Kidney tubule cell (primary cell): ENCODE measurements at regions not wholly inside any gene's neighbourhood (a gene's known extent, or its start where the extent isn't known, plus 50 kb on each side); places are given as distances from the start of the nearest gene placed in this dataset.

Source experiments
- DNase-seq: peaks from one replicate; pipeline ENCODE4 v3.0.0-alpha.2; 2018; ENCODE audit warnings: low spot score

DNA sequence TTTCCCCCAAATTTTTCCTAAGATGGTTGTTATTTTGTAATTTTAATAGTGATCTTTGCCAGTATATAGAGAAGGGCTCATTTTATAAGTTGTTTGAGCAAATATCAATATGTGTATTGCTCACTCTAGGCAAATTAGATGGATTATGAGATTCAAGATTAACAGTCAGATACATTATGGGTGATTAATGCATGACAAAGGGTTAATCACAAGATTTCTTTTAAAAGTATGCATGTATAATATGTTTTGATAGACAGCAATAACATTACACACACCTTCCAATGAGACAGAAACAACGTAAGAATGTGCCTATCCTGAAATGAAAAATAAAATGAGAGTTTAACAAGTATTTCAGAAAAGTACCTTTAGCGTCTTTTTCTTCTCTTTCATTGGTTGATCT is 547.6 kb upstream of the AGTR1 start:
- no peak for DNase-seq

DNA sequence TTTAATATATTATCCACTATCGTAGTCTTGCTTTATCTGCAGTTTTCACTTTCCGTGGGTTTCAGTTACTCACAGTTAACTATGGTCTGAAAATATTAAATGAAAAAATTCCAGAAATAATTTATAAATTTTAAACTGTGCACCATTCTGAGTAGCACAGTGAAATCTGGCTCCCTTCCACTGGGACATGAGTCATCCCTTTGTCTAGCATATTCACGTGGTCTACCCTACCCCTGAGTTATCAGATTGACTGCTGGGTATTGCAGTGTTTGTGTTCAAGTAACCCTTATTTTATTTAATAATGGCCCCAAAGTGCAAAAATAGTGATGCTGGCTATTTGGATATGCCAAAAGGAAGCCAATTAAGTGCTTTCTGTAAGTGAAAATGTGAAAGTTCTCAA is 539.5 kb upstream of the AGTR1 start:
- DNase-seq = peak; percentile 41

DNA sequence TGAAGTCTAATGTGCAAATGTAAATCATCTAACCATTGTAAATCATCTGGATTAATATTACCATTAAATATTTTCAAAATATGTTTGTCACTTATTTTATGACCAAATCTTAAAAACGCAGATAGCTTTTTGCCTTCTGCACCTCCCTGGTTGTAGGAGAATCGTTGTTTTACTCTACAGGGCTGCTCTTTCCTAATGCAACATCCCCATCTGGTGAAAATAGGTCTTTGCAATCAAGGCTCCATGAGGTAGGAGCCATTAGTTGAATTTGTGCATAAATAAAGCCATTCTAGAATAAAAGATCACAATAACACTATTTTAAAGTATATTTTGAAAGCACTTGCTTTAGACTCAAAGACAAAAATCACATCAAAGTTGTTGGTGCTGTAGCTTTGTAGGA is 535.6 kb upstream of the AGTR1 start:
- no peak for DNase-seq

DNA sequence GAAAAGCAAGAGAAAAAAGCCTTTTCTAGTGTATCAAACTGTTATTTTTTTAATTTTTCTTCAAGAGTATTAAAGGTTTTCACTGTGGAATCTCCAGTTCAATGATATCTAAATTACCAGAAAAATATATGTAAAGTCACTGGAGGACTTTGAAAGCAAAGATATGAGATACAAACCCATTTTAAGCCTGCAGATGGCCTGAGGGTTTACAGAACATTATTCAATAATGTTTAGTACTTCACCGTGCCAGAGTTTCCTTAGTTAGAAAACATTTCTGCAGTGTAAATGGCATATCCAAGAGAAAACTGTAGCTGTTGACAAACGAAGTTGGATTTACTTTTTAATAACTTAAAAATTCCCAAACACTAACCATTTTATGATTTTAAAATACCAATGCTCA is 529.4 kb upstream of the AGTR1 start:
- no peak for DNase-seq

DNA sequence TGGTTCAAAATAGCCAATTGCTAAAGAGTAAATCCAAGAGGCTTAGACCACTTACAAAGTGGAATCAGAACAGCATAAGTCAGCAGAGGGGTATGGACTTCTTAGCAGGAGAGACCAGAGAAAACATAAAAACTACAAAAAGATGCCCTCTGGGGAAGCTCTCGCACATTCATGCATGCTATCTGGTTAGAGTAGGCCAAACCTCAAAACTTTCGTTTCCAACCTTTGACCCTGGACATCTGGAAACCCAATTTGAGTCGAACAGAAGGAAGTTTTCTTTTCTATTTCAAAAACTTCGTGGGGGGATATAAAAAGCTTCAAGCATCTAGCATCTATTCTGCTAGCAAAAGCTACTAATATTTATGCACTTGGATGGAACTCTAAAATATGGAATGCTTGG is 523.9 kb upstream of the AGTR1 start:
- no peak for DNase-seq

DNA sequence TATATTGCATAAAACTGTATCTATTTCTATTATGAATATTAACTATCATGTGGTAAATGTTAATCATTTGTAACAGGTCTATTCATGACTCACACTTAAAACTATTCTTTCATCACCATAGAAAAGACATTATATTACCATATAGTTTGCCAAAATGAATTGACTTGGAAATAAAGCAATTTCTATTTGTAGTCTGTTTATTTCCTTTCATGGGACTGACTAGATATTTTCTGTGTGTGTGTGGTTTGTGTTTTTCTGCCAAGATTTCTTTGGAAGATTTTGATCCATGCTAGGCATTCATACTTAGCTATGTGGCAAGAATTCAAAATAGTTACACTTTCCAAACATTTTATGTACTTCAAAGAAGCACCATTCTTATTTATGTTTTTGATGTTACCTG is 522.5 kb upstream of the AGTR1 start:
- DNase-seq = no peak

DNA sequence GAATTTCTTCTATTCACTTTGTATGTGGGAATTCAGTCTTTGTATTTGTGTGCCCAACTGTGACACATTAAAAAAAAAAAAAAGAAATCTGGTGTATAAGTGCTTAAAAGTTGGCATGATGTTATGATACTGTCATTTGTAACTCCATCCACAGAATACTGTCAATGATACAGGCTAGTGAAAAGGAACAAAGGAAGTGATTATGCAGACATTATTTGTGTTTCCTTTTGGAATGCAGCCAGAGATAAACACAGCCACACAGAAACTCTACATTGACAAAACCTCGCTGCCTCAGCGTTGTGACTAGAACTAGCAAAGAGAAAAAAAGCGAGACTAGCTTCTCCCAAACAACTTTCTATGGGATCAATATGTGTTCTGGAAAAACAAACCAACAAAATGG is 519.2 kb upstream of the AGTR1 start:
- peak; percentile 56 for DNase-seq

DNA sequence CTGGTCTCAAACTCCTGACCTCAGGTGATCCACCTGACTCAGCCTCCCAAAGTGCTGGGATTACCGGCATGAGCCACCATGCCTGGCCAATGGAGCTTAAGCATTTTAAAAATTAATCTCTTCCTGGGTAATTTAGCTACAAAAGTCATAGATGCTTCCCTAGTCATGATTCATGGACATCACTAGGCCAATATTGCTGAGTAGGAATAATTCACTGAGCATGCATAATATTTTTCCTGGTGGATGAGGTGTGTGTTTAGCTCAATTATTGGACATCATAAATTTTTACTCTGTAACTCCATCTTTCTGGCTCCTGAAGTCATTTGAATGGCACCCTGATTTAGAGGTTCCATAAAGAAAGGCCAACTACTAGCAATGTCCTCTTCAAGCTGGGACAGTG is 512.9 kb upstream of the AGTR1 start:
- DNase-seq = no peak

DNA sequence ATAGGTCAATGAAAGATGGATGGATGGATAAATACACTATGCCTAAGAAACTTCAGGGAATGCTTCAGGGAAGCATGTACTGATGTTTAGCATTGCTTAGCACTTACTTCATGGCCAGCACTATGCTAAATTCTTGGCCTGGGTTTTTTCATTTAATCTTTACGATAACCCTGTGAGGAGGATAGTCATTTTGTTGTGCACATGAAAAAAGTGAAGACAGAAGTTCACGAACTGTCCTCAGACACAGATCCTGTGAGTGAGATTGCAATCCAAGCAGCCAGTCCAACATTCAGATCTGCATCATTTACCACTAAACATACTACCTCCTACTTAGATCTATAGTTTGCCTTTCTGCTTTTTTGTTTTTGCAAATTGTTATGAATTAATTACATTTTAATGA is 510.8 kb upstream of the AGTR1 start:
- no peak for DNase-seq

DNA sequence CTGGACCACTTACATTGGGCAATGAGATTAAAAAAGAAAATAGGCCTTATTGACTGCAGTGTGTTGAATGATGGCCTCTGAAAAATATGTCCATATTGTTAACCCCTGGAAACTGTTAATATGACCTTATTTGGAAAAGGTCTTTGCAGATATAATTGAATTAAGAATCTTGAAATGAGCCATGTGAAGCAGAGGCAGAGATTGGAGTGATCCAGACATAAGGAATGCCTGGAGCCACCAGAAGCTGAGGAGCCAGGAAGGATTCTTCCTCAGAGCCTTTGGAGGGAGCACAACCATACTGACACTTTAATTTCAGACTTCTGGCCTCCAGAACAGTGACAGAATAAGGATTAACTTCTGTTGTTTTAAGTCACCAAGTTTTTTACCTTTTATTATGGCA is 510.4 kb upstream of the AGTR1 start:
- DNase-seq = no peak

DNA sequence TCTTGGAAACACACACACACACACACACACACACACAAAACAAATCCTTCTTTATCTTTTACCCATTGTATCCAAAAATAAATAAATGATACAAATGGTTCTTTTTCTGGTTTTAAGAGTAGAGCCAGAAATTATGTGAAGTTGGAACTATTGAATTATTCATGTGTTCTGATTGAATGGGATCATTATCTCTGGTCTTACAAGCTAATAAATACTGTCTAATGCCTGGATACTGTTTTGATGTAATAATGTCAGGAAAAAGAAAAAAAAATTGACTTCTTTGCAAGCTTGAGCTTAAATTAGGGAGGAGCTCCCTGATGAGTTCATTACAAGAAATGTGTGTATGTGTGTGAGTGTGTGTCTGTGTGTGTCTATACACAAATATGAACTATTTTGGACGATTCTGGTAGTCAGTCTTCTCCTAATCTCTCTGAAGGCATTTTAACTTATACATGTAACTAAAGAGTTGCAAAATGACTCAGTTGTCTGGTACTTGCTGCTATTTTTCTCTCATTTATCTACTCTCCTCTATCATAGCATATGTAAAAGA is 507.2 kb upstream of the AGTR1 start:
- DNase-seq = no peak

DNA sequence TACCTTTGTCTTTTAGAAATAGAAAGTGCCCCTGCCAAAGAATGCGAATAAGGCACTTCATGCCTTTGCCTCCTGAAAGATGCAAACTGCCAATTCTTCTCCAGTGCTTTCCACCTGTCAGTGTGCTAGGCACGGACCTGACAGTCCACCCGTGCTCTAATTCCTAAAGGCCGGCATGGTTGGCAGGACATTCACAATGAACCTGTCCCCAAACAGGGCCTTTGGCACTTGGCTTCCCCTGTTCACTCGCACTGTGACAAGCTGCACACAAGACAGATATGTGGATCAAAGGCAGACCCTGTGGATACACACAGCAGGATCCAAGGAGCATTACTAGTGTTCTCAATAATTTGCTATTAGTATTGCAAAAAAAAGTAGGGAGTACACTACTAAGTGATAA is 505.7 kb upstream of the AGTR1 start:
- no peak for DNase-seq

DNA sequence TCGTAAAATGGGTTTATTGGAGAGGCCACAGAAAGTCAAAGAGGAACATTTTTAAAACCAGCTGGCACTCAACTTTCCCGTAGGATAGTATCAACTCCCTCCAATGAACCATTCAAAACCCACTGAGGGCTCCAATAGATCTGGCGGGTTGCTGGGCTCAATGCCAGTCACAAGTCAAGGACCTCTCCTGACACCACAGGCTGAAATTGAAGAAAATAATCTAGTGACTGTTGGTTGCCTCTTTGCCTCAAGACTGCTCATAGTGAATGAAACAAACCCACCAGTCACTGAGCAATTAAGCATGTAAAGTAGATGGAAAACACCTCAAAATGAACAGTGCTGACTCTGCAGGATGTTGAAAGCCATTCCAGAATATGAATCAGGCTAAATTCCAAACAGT is 500.6 kb upstream of the AGTR1 start:
- DNase-seq = no peak

DNA sequence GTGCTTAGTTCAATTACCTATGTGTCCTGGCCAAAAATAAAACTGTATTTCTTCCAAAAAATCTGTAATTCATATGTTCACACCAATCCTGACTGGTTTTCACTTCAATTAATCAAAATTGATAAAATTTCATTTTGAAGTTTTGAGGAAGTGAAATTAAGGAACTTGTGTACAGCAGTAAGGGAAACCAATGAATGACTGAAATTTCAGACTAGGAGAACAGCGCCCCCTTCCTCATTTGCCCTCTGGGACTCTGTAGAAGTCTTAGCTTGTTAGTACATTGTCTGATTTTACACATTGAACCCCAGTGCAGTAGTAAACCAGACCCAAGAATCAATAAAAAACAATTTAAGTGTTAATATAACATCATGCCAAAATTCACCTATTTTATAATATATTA is 495.3 kb upstream of the AGTR1 start:
- no peak for DNase-seq

DNA sequence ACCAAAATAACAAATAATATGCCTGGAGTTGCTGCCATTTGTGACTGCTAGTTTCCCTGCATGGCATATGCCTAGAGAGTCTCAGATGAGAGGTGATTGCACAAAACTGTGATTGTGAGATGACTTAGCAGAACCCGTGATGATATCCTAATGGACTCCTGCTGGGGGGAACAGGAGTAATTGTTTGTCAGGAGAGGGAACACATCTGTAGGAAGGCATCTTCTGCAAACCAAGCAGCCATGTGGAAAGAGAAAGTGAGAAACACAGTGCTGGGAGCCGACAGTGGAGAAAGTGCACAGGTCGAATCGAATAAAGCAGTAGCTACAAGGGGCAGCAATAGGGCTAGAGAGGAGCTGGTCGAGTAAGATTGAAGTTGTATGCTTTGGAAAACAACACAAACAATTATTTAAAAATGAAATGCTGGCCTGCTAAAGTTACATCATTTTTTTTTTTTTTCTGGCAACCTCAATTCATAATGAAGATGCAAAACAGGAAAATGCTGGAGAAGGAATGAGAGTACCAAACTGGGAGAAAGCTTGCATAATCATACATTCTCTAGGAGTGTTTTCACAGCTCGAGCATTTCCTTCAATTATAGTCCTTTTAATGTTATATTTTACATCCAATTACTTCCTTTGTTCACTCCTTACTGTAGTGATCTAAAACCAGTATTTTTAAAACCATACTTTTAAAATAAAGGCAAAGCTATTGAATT is 494.2 kb upstream of the AGTR1 start:
- DNase-seq = no peak

DNA sequence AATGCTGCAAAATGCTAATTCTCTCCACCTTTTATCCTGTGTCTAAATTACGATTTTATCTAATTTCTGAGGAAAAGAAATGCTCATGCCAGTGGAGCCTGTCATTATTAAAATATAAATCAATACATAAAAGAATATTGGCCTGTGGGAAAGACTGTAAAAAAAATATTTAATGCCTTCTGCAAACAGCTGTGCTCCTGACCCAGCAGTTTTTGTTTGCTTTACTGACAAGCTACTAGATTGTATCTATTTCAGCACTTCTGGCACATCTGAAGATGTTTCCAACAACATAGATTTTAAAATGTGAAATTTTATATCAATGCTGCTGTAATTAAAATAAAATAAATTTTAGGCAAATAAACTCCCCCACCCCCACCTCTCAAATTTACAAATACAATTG is 493.6 kb upstream of the AGTR1 start:
- DNase-seq = no peak

DNA sequence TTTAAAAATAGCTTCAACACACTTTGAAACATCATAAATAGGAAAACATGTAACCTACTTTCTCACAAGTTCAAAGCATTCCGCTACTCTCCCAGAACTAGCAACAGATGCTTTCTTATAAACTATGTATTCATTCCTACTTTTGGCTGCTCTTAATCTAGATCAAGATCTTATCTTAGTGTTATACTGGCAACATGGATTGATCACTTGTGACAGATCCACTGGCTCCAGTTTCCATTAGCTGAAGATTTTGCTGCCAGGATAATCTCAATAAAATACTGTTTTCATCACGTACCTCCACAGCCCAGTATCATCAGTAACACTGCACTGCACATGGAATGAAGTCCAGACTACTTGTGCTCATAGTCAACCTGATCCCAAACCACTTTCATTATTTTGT is 491.7 kb upstream of the AGTR1 start:
- no peak for DNase-seq

DNA sequence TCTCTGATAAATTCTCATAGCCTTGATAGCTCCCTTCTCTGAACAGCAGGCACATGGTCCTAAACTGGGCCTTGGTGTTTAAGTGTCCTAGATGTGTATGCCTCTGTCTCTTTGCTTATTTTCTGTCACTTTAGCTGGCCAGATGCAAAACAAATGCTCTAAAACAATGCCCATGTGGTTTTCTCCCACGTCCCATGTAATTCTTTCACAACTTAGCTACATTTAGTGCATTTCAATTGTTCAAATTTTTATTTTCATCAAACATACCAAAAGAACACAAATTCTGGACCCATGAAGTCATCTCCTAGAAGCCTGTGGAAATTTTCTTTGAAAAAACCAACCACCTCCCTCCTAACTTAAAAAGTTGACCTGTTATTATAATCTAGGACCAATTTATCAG is 491.3 kb upstream of the AGTR1 start:
- DNase-seq = no peak

DNA sequence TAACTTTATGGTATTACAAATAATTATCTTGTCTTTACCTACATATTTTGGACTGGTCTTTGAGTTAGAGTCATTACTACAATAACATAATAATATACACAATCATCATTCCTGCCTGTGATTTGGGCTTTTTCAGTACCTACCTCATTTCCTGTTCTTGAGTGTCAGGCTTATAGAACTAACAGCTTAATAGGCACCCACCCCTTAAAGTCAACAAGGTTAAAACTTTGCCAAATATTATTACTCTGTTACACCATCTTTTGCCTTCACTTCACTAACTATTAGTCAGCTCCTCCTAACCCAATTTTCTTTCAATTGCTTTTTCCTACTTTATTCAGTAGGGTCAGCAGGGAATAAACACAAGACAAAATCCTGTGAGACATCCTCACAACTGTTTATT is 488.7 kb upstream of the AGTR1 start:
- DNase-seq = no peak

DNA sequence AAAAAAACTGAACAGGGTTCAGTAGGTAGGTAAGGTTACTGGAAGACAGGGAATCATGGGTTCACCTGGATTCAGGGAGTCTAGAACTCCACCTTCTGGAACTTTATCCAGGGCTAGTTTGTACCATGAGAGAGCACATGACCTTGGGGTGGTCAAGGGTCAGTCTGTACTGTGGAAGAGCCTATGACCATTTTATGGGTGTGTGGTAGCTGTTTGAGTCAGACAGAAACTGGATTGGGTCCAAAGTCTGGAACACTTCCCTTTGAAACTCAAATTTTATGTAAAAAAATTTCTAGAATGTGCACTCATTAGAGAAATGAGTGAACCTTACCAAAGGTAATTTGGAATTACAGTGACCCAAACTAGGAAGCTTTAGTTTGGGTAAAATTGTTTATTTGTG is 486.0 kb upstream of the AGTR1 start:
- peak; percentile 84 for DNase-seq

DNA sequence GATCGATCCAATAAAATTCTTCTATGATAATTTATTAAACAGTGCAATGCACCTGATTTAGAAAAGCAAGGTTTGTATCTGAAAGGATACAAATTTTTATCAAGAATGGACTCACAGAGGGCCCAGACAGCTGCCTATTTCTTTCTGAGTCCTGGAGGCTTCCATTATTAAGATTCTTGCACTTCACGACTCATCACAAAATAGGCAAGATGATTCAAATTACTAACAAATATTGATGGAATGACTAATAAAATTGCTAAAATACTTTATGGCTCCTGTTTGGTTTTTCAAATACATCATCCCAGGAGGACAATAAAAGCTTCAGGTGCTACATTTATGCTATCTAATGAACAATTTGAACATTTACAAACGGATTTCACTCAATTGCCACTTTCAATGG is 483.0 kb upstream of the AGTR1 start:
- peak; percentile 57 for DNase-seq

DNA sequence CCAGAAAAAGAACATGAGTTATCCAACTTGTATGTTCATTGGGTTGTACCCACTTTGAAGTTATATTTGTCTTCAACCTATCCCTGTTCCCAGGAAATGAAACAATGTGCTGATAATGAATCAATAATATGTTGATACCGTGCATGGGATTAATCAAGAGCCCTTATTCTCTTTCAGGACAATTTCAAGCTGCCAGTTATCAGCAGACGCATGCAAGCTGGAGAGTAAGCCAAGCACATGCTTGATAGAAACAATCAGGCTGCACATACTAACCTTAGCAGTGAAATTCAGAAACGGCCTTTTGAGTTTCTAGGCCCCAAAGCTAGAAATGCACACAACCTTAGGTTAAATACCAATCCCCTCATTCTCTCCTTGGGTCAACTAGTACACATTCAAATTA is 480.4 kb upstream of the AGTR1 start:
- DNase-seq = no peak

DNA sequence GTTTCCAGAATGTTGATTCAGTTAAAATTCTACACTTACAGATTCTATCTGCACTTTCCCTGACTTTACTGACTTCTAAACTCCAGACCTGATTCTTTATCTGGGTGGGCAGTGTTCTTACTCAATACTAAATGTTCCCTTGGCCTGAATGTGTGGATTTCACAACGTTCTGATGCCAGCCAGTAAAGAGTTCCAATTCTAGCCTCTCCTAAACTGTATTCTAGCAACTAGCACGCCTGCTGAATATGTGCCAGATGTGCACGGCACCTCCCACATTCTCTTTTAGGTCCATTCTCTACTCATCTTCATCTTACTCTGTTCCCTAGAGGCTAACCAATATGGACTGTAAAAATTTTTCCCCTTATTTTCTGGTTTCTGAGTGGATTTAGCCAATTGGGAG is 479.5 kb upstream of the AGTR1 start:
- no peak for DNase-seq

DNA sequence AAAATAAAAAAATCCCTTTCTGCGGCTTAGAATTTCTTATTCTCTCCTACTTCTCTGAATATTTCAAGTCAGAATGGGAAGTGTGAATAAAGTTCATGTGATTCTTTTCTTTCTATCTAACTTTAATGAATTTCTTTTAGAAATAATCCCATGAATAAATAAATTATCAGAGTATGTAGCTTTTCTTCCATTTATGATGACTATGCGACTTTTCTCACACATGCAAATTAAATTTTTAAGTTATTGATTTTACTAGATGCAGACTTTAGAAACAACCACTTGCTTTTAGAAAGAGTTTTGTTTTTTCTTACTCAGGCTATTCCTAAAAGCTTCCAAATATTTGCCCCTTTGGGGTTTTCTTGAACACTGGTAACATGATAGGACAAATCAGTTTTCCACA is 477.7 kb upstream of the AGTR1 start:
- DNase-seq = no peak

DNA sequence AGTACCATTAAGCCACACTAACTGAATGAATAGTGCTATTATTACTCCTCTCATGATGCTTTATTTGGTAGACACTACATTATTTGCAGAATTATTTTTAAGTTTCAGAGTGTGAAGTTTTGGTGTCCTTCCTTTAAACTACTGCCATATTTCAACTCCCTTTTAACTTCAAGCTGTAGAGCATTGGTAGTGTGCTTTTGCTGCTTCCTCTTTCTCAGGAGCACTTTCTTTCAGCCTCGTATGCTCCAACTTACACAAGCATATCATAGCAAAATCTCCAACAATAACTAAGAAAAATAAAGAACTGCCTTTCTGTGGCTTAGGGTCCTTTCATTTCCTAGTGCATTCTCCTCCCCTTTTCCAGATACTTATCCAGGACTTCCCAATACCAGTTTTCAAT is 476.4 kb upstream of the AGTR1 start:
- DNase-seq = no peak
